OCI-LY7 (cell line): ENCODE measurements at regions not wholly inside any gene's neighbourhood (a gene's known extent, or its start where the extent isn't known, plus 50 kb on each side); places are given as distances from the start of the nearest gene placed in this dataset.

Experiments used
- BruUV-seq: library from RNA; stranded (reverse); fragments of 400-500 nt; replicated peaks from 2 replicates; lab custom pipeline; 2021; lab: Mats Ljungman, UMichigan
- CTCF ChIA-PET: fragments of 300-600 bp; sonication (Branson Sonifier 250); formaldehyde crosslinking; loops from one replicate; lab custom pipeline; 2022; ENCODE audit warnings: antibody characterized with exemption; ENCODE audit not compliant: unreplicated experiment; lab: Charles Lee
- POLR2A ChIA-PET: fragments of 300-600 bp; sonication (Branson Sonifier 250); formaldehyde crosslinking; loops from one replicate; lab custom pipeline; 2022; ENCODE audit warnings: antibody characterized with exemption; lab: Charles Lee
- DNase-seq: peaks from one replicate; pipeline ENCODE4 v3.0.0-alpha.2; 2015; ENCODE audit warnings: low spot score
- H2AFZ ChIP-seq: fragments of 200-600 bp; sonication (generic), shearing (Covaris generic); 2 replicates; pipeline ENCODE4 v1.6.1; 2014; ENCODE audit warnings: mild to moderate bottlenecking, antibody characterized with exemption, low read length, moderate library complexity
- H3K27ac ChIP-seq: fragments of 200-600 bp; sonication (generic); 2 replicates; pipeline ENCODE4 v1.5.1; 2014; ENCODE audit warnings: mixed run types, low read depth, mild to moderate bottlenecking, moderate library complexity, low read length, inconsistent platforms; ENCODE audit not compliant: poor library complexity, severe bottlenecking
- H3K36me3 ChIP-seq: fragments of 200-600 bp; sonication (generic); 2 replicates; pipeline ENCODE4 v1.6.1; 2014; ENCODE audit warnings: mild to moderate bottlenecking, antibody characterized with exemption, low read length, moderate library complexity, mixed read lengths; ENCODE audit not compliant: insufficient read depth
- H3K4me1 ChIP-seq: fragments of 200-600 bp; sonication (generic); 2 replicates; pipeline ENCODE4 v1.5.1; 2014; ENCODE audit warnings: mild to moderate bottlenecking, low read length; ENCODE audit not compliant: insufficient read depth, poor library complexity, severe bottlenecking
- H3K4me2 ChIP-seq: fragments of 200-600 bp; sonication (generic); 2 replicates; pipeline ENCODE4 v1.6.1; 2014; ENCODE audit warnings: mild to moderate bottlenecking, low read length
- H3K4me3 ChIP-seq: fragments of 200-600 bp; sonication (generic); 2 replicates; pipeline ENCODE4 v1.5.1; 2014; ENCODE audit warnings: mild to moderate bottlenecking, low read depth, low read length; ENCODE audit not compliant: poor library complexity, severe bottlenecking
- H3K79me2 ChIP-seq: fragments of 200-600 bp; sonication (generic); 2 replicates; pipeline ENCODE4 v1.6.1; 2016; ENCODE audit warnings: low read depth, mild to moderate bottlenecking, low read length, moderate library complexity, mixed read lengths; ENCODE audit not compliant: insufficient read depth
- H3K9me2 ChIP-seq: fragments of 200-600 bp; sonication (generic); 2 replicates; pipeline ENCODE4 v1.6.1; 2016; ENCODE audit warnings: mild to moderate bottlenecking, low read length, mixed read lengths; ENCODE audit not compliant: insufficient read depth
- H3K9me3 ChIP-seq: fragments of 200-600 bp; sonication (generic); 2 replicates; pipeline ENCODE4 v1.6.1; 2014; ENCODE audit warnings: mild to moderate bottlenecking, mixed run types, low read length, mixed read lengths
- H4K20me1 ChIP-seq: fragments of 200-600 bp; sonication (generic); 2 replicates; pipeline ENCODE4 v1.6.1; 2014; ENCODE audit warnings: mild to moderate bottlenecking, antibody characterized with exemption, low read length, moderate library complexity, mixed read lengths; ENCODE audit not compliant: insufficient read depth
- CTCF ChIP-seq: fragments of 200-600 bp; sonication (generic); conservative IDR thresholded peaks from 2 replicates; pipeline ENCODE4 v1.5.1; 2014; ENCODE audit warnings: mild to moderate bottlenecking, antibody characterized with exemption, low read length, moderate library complexity, mixed read lengths
- EZH2phosphoT487 ChIP-seq: fragments of 200-600 bp; sonication (generic); IDR thresholded peaks from 2 replicates; pipeline ENCODE4 v1.6.1; 2018; ENCODE audit warnings: low read depth, borderline replicate concordance, mild to moderate bottlenecking, mixed run types, antibody characterized with exemption, low read length, moderate library complexity, mixed read lengths
- intact Hi-C: fragments of 100-400 bp; cut with micrococcal nuclease; formaldehyde crosslinking; loops from one replicate; pipeline ENCODE4 v1.10.0; 2022; ENCODE audit not compliant: unreplicated experiment

- no peaks in the 10 kb centered on the region for H3K36me3 ChIP-seq
- H3K9me2 ChIP-seq: no peaks in the 10 kb centered on the region
- no TSS peak for BruUV-seq
- no peak overlapping the region for H3K27ac ChIP-seq
- no peaks in the 10 kb centered on the region for H4K20me1 ChIP-seq
- POLR2A ChIA-PET: interaction anchor here (0.6 kb wide), 1 partner anchor 57 kb away, joined by 3 read pairs; no protein-coding TSS in a partner anchor
- H3K4me2 ChIP-seq: no peak overlapping the region
- no peak overlapping the region for H3K4me3 ChIP-seq
- no peaks in the 10 kb centered on the region for H3K79me2 ChIP-seq
- H3K4me1 ChIP-seq: no peaks in the 10 kb centered on the region
- H3K9me3 ChIP-seq: no peaks in the 10 kb centered on the region
- no peak overlapping the region for H2AFZ ChIP-seq
- DNase-seq: no peak
- TF ChIP-seq CTCF (no peak), EZH2phosphoT487 (no peak)
- intact Hi-C loops: no loop called here
- CTCF ChIA-PET: no interaction called here
These were observed 90.4 kb upstream of the NDP start for GRCh38 chrX:44063606-44064005.

- DNase-seq: no peak
- H2AFZ ChIP-seq: no peak overlapping the region
- H3K4me2 ChIP-seq: no peak overlapping the region
These were observed 89.7 kb upstream of the NDP start for GRCh38 chrX:44062840-44063239.

More at GRCh38 chrX:44062840-44063239, 89.7 kb upstream of the NDP start:
- no peaks in the 10 kb centered on the region for H3K9me2 ChIP-seq
- H3K36me3 ChIP-seq: no peaks in the 10 kb centered on the region
- H3K9me3 ChIP-seq: no peaks in the 10 kb centered on the region
- intact Hi-C loops: no loop called here
- no peaks in the 10 kb centered on the region for H4K20me1 ChIP-seq
- no peak overlapping the region for H3K4me3 ChIP-seq
- BruUV-seq: no TSS peak
- H3K79me2 ChIP-seq: no peaks in the 10 kb centered on the region
- no peak overlapping the region for H3K27ac ChIP-seq
- TF ChIP-seq EZH2phosphoT487: no peak
- no peak for TF ChIP-seq CTCF
- no peaks in the 10 kb centered on the region for H3K4me1 ChIP-seq
- ChIA-PET CTCF (no interaction called here), POLR2A (no interaction called here)
